ENCODE measurements at regions not wholly inside any gene's neighbourhood (a gene's known extent, or its start where the extent isn't known, plus 50 kb on each side); places are given as distances from the start of the nearest gene placed in this dataset.

DNA sequence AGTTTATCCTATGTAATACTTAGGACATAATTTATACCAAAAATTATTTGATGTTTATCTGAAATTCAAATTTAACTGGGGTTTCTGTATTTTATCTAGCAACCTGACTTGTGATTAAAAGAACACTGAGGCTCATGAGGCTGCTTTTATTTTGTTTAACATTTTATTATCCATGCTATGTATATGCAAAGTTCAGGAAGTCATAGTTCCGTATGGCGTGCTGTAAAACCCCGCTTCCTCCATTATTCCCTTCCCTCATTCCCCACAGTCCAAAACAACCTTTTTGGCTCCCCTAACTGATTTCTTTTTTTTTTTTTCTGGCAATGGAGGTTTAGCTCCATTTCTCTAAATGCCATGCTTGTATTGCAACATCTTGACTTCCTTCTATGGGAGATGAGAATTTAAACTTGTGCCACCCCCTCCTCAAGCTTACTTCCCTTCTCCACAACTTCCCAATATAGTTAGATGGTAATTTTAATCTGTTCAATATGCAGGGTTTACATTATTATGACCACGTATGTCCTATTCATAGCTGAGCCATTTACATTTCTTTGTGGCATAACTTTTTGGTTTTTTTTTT, 138.0 kb upstream of the DNAH14 start:
- Histone ChIP-seq H3K27me3 (no peaks in the 10 kb centered on the region), H3K27ac (no peak overlapping the region), H3K4me1 (no peaks in the 10 kb centered on the region), H3K4me3 (no peak overlapping the region), H3K36me3 (no peaks in the 10 kb centered on the region), H3K9me3 (no peaks in the 10 kb centered on the region)
- intact Hi-C loops (cut with DNase I) = no loop called here
- no peak for TF ChIP-seq POLR2A (IDR thresholded peaks at IDR 0.05)
- TF ChIP-seq CTCF (IDR thresholded peaks at IDR 0.05) = no peak
- DNase-seq = no peak
- WGBS, 2 donors = 70 to 74% methylated on average over 4 of the region's 4 CpGs

DNA sequence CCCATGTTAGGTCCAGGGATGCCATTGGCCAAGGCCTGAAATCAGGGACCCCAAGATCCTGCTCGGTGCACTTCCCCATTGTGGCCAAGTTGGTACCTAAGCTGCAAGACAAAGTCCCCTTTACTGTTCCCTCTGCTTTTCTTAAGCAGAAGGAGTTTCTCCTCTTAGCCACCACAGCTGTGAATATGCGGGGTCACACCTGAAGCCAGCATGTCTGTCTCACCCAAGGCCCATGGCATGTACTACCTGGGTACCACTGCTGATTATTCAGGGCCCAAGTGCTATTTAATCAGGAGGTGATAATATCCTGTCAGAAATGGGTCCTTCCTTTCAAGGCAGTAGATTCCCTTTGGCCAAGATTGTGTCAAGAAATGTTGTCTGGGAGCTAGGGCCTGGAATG, 133.9 kb upstream of the DNAH14 start:
- no peaks in the 10 kb centered on the region for H3K36me3 ChIP-seq
- H3K4me1 ChIP-seq = no peaks in the 10 kb centered on the region
- no peaks in the 10 kb centered on the region for H3K9me3 ChIP-seq
- 43 to 50% methylated on average over 2 of the region's 2 CpGs for WGBS, 2 donors
- TF ChIP-seq POLR2A (IDR thresholded peaks at IDR 0.05) = no peak
- no peak for TF ChIP-seq CTCF (IDR thresholded peaks at IDR 0.05)
- intact Hi-C loops (cut with DNase I) = no loop called here
- DNase-seq = no peak
- no peaks in the 10 kb centered on the region for H3K27me3 ChIP-seq
- H3K27ac ChIP-seq = no peak overlapping the region
- no peak overlapping the region for H3K4me3 ChIP-seq

- TF ChIP-seq CTCF (IDR thresholded peaks at IDR 0.05) = no peak
- no peak for TF ChIP-seq POLR2A (IDR thresholded peaks at IDR 0.05)
- intact Hi-C loops (cut with DNase I) = no loop called here
- Histone ChIP-seq H3K4me3 (no peak overlapping the region), H3K4me1 (no peaks in the 10 kb centered on the region), H3K27me3 (no peaks in the 10 kb centered on the region), H3K27ac (no peak overlapping the region), H3K9me3 (no peaks in the 10 kb centered on the region), H3K36me3 (no peaks in the 10 kb centered on the region)
- 56% methylated on average over 3 of the region's 3 CpGs for WGBS, 2 donors
- DNase-seq = no peak
Observed at GRCh38 chr1:224799083-224799482, 130.4 kb upstream of the DNAH14 start.

GRCh38 chr1:224800486-224801119, 128.9 kb upstream of the DNAH14 start:
- H3K4me1 ChIP-seq = no peaks in the 10 kb centered on the region
- no peak for TF ChIP-seq POLR2A (IDR thresholded peaks at IDR 0.05)
- TF ChIP-seq CTCF (IDR thresholded peaks at IDR 0.05) = no peak
- no peak for DNase-seq
- H3K4me3 ChIP-seq = no peak overlapping the region
- intact Hi-C loops (cut with DNase I) = no loop called here
- no peaks in the 10 kb centered on the region for H3K36me3 ChIP-seq
- H3K27me3 ChIP-seq = no peaks in the 10 kb centered on the region
- no peaks in the 10 kb centered on the region for H3K9me3 ChIP-seq
- H3K27ac ChIP-seq = no peak overlapping the region
- WGBS, 2 donors = 55 to 57% methylated on average over 8 of the region's 8 CpGs

GRCh38 chr1:224801844-224802490, 127.5 kb upstream of the DNAH14 start:
- 50 to 64% methylated on average over 2 of the region's 2 CpGs for WGBS, 2 donors
- no peak for DNase-seq
- intact Hi-C loops (cut with DNase I) = no loop called here

More at GRCh38 chr1:224801844-224802490, 127.5 kb upstream of the DNAH14 start:
- H3K27me3 ChIP-seq = no peaks in the 10 kb centered on the region
- no peak for TF ChIP-seq POLR2A (IDR thresholded peaks at IDR 0.05)
- H3K27ac ChIP-seq = no peak overlapping the region
- no peaks in the 10 kb centered on the region for H3K4me1 ChIP-seq
- no peaks in the 10 kb centered on the region for H3K36me3 ChIP-seq
- H3K9me3 ChIP-seq = no peaks in the 10 kb centered on the region
- no peak overlapping the region for H3K4me3 ChIP-seq
